ENCODE measurements at regions not wholly inside any gene's neighbourhood (a gene's known extent, or its start where the extent isn't known, plus 50 kb on each side); places are given as distances from the start of the nearest gene placed in this dataset.

GRCh38 chr3:80297720-80298119 is 529.9 kb upstream of the ROBO1 start:
- Histone ChIP-seq H3K27ac (no peak overlapping the region), H3K4me3 (no peak overlapping the region), H3K27me3 (no peaks in the 10 kb centered on the region), H3K9me3 (no peaks in the 10 kb centered on the region), H3K36me3 (no peaks in the 10 kb centered on the region), H3K4me1 (ENCODE audit: insufficient read depth) (no peaks in the 10 kb centered on the region)
- TF ChIP-seq POLR2A (IDR thresholded peaks at IDR 0.05) (no peak), CTCF (IDR thresholded peaks at IDR 0.05) (no peak), EP300 (IDR thresholded peaks at IDR 0.05) (no peak)
- no peak for DNase-seq
- WGBS, 3 donors = 85 to 89% (median 88%) methylated on average over 3 of the region's 3 CpGs
- intact Hi-C loops (cut with DNase I) = no loop called here

GRCh38 chr3:80285388-80285787 is 517.6 kb upstream of the ROBO1 start:
- Histone ChIP-seq H3K36me3 (no peaks in the 10 kb centered on the region), H3K27me3 (no peaks in the 10 kb centered on the region), H3K4me3 (no peak overlapping the region), H3K4me1 (ENCODE audit: insufficient read depth) (no peaks in the 10 kb centered on the region), H3K27ac (no peak overlapping the region), H3K9me3 (no peaks in the 10 kb centered on the region)
- no peak for DNase-seq
- no peak for TF ChIP-seq EP300 (IDR thresholded peaks at IDR 0.05)
- TF ChIP-seq POLR2A (IDR thresholded peaks at IDR 0.05) = no peak
- TF ChIP-seq CTCF (IDR thresholded peaks at IDR 0.05) = no peak
- WGBS, 3 donors = 8 to 32% (median 21%) methylated on average over 1 of the region's 1 CpG
- intact Hi-C loops (cut with DNase I) = no loop called here

- DNase-seq = no peak
- Histone ChIP-seq H3K27me3 (no peaks in the 10 kb centered on the region), H3K4me3 (no peak overlapping the region), H3K4me1 (ENCODE audit: insufficient read depth) (no peaks in the 10 kb centered on the region), H3K36me3 (no peaks in the 10 kb centered on the region), H3K9me3 (no peaks in the 10 kb centered on the region), H3K27ac (no peak overlapping the region)
- no peak for TF ChIP-seq EP300 (IDR thresholded peaks at IDR 0.05)
- no peak for TF ChIP-seq CTCF (IDR thresholded peaks at IDR 0.05)
- TF ChIP-seq POLR2A (IDR thresholded peaks at IDR 0.05) = no peak
- WGBS, 3 donors = 18 to 38% (median 23%) methylated on average over 2 of the region's 2 CpGs
- intact Hi-C loops (cut with DNase I) = no loop called here
These were observed 516.0 kb upstream of the ROBO1 start for GRCh38 chr3:80283783-80284182.

GRCh38 chr3:80278056-80278455 is 510.3 kb upstream of the ROBO1 start:
- Histone ChIP-seq H3K27me3 (no peaks in the 10 kb centered on the region), H3K4me1 (ENCODE audit: insufficient read depth) (no peaks in the 10 kb centered on the region), H3K9me3 (no peaks in the 10 kb centered on the region), H3K27ac (no peak overlapping the region), H3K4me3 (no peak overlapping the region), H3K36me3 (no peaks in the 10 kb centered on the region)
- intact Hi-C loops (cut with DNase I) = no loop called here
- WGBS, 3 donors = 75 to 86% (median 85%) methylated on average over 11 of the region's 11 CpGs
- TF ChIP-seq POLR2A (IDR thresholded peaks at IDR 0.05) = no peak
- no peak for TF ChIP-seq EP300 (IDR thresholded peaks at IDR 0.05)
- no peak for TF ChIP-seq CTCF (IDR thresholded peaks at IDR 0.05)
- DNase-seq = no peak

- H3K36me3 ChIP-seq = no peaks in the 10 kb centered on the region
- H3K27ac ChIP-seq = no peak overlapping the region
- no peak for TF ChIP-seq POLR2A (IDR thresholded peaks at IDR 0.05)
- H3K27me3 ChIP-seq = no peaks in the 10 kb centered on the region
- intact Hi-C loops (cut with DNase I) = no loop called here
- DNase-seq = no peak
- no peaks in the 10 kb centered on the region for H3K4me1 ChIP-seq (ENCODE audit: insufficient read depth)
- no peak overlapping the region for H3K4me3 ChIP-seq
- H3K9me3 ChIP-seq = no peaks in the 10 kb centered on the region
These were observed 507.3 kb upstream of the ROBO1 start for GRCh38 chr3:80275120-80275519.

All from ovary (tissue), 7 donors.